NCI-H345 (cell line): ENCODE measurements at regions not wholly inside any gene's neighbourhood (a gene's known extent, or its start where the extent isn't known, plus 50 kb on each side); places are given as distances from the start of the nearest gene placed in this dataset.

ENCODE experiments used
- DNase-seq: peaks from one replicate; lab custom pipeline; 2025; lab: John Stamatoyannopoulos, UW

- no peak for DNase-seq
Measured at GRCh38 chr5:30846171-30846570, 347.3 kb upstream of the CDH6 start.

GRCh38 chr5:30845194-30845593, 348.3 kb upstream of the CDH6 start:
- no peak for DNase-seq

GRCh38 chr5:30843541-30843940, 349.9 kb upstream of the CDH6 start:
- no peak for DNase-seq

GRCh38 chr5:30839956-30840355, 353.5 kb upstream of the CDH6 start:
- no peak for DNase-seq

GRCh38 chr5:30838936-30839496, 354.5 kb upstream of the CDH6 start:
- DNase-seq, result no peak

- peak; percentile 72 for DNase-seq
Measured at GRCh38 chr5:30832519-30832918, 361.0 kb upstream of the CDH6 start.

GRCh38 chr5:30831605-30832004, 361.9 kb upstream of the CDH6 start:
- DNase-seq, result no peak

- DNase-seq, result no peak
Measured at GRCh38 chr5:30831123-30831522, 362.4 kb upstream of the CDH6 start.

- no peak for DNase-seq
Measured at GRCh38 chr5:30811298-30811697, 382.2 kb upstream of the CDH6 start.

GRCh38 chr5:30809933-30810332, 383.6 kb upstream of the CDH6 start:
- no peak for DNase-seq

- no peak for DNase-seq
Measured at GRCh38 chr5:30808996-30809395, 384.5 kb upstream of the CDH6 start.

GRCh38 chr5:30804739-30805505, 388.6 kb upstream of the CDH6 start:
- DNase-seq, result no peak

- no peak for DNase-seq
Measured at GRCh38 chr5:30802961-30803705, 390.4 kb upstream of the CDH6 start.

GRCh38 chr5:30781643-30782042, 411.8 kb upstream of the CDH6 start:
- no peak for DNase-seq

GRCh38 chr5:30768056-30768690, 425.3 kb upstream of the CDH6 start:
- DNase-seq, result no peak

- no peak for DNase-seq
Measured at GRCh38 chr5:30765706-30766105, 427.8 kb upstream of the CDH6 start.

GRCh38 chr5:30765227-30765626, 428.3 kb upstream of the CDH6 start:
- DNase-seq, result no peak

GRCh38 chr5:30764704-30765103, 428.8 kb upstream of the CDH6 start:
- no peak for DNase-seq

GRCh38 chr5:30759731-30760130, 433.8 kb upstream of the CDH6 start:
- DNase-seq, result no peak

GRCh38 chr5:30752015-30752414, 441.5 kb upstream of the CDH6 start:
- no peak for DNase-seq

GRCh38 chr5:30749971-30750370, 443.5 kb upstream of the CDH6 start:
- DNase-seq, result no peak

- DNase-seq, result no peak
Measured at GRCh38 chr5:30747412-30747811, 446.1 kb upstream of the CDH6 start.

GRCh38 chr5:30736669-30737068, 456.8 kb upstream of the CDH6 start:
- no peak for DNase-seq
